Putamen (tissue), 1 donor: ENCODE measurements at regions not wholly inside any gene's neighbourhood (a gene's known extent, or its start where the extent isn't known, plus 50 kb on each side); places are given as distances from the start of the nearest gene placed in this dataset.
"Not testable (repeated sequence)": the region's sequence is repeated elsewhere in the genome, so short reads cannot be mapped to it uniquely, and the experiment has no call there.

Experiments
- DNase-seq: peaks from one replicate; pipeline ENCODE4 v3.0.0-alpha.2; 2016; ENCODE audit warnings: low spot score

DNA sequence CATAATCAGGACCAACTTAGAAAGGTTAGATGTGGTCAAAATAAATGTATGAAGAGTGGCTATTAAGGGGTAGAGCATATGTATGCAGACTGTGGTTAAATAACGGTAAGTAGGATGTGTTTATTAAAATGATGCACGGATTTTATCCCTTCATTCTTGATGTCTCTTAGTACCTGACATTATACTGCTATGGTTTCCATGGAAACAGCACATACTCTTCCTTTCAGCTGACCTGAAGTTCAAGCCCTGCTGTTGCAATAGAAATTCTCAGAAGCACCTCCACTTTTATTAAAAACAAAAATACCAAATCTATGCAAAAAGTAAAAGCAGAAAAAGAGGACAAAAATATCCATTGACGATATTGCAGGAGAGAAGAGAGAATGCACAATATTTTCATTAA, 381.4 kb downstream of the RWDD3 start:
- no peak for DNase-seq

DNA sequence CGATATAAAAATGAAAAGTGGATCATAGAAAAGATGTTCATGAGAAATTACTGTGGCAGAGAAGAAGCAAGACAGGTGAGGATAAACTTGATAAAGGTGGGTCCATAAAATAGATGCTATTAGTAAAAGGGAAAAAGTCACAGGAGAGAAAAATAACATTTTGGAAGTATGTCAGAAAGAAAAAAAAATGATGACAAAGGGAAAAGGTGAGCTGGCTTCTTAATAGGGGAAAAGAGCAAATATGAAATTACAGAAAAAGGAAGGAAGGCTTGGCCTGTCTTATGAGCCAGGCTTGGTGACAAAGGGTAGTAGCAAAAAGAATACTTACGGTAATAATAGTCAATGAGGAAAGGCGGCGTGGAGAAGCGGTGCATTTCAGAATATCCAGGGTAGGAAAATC, 386.1 kb downstream of the RWDD3 start:
- no peak for DNase-seq

DNA sequence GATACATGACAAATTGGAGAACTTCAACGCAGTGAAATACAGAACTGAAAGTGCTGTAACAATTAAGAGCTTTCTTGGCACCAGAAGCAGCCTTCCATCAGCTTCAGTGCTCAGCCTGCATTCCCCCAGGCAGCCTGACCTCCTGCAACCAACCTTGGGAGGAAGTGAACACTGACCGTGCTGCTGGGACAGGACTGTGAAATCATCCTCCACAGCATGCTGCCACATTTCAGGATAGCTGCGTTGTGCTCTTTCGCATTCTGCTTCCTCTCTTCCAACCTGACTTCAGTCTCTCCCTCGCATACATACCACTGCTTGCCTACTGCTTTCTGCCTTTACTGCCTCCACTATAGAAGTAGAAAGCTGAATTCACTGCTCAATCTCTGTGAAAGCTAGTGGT, 388.6 kb downstream of the RWDD3 start:
- no peak for DNase-seq

DNA sequence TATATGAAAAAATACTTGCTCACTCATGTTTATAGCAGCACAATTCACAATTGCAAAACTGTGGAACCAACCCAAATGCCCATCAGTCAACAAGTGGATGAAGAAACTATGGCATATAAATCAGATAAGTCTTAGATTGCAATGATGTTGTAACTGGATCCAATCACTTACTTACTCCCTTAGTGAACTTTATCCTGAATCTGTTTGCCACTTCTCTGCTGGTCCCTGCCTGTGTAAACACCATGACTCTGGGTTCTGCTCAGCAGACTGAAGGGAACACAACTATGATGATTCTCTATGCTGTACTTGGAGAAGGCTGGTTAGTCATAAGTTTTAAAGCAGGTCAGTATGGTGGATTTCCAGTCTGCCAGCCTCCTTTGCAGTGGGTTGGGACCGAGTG, 391.2 kb downstream of the RWDD3 start:
- no peak for DNase-seq

DNA sequence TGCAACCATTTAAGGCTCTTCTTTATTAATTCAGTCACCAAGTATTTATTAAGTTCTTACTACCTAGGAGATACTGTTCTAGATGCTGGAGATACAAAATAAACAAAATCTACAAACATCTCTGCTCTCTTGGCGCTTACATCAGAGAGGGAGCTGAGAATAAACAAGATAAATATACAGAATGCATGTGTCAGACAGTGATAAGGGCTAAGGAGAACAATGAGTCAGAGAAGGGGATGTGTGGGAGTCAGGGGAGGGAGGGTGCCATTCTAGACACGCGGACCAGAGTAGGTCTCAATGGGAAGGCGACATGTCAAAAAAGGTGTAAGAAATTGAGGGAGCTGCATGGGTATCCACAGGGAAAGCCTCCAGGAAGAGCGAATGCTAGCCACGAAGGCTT, 393.2 kb downstream of the RWDD3 start:
- DNase-seq: no peak

DNA sequence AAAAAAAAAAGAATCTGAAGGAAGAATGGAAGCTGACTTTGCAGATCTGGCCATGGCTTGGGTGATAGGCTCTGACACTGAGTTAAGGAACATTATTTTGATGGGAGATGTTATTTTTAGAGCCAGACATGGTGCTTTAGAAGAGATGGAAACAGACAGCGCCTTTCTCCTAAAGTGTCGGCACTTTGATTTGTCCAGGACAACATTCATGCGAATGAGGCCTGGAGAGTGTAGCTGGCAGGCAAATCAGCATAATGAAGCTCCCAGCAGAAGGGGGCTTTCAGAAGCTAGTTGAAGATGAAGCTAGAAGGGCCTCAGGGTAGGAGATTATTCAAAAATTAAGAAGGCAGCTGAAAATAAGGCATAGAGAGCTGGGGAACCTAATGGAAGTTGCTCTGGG, 397.7 kb downstream of the RWDD3 start:
- DNase-seq: no peak

DNA sequence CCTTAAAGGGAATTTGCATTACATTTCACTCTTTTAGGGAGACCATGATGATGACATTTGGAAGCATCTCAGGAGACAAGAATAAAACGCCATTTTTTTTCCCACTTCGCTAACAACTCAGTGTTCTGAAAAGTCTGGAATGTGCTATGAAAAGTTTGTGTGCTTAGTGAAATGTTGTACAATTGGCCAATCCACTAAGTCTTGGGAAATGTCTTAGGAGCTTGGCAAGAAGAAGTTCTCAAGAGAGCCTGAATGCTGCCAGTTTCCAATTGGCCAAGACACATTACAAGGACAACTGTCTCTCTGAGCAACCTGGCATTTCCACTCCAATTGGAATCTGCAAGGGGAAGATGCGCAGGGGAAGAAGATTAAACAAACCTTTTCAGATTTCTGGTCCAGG, 401.8 kb downstream of the RWDD3 start:
- DNase-seq: no peak

DNA sequence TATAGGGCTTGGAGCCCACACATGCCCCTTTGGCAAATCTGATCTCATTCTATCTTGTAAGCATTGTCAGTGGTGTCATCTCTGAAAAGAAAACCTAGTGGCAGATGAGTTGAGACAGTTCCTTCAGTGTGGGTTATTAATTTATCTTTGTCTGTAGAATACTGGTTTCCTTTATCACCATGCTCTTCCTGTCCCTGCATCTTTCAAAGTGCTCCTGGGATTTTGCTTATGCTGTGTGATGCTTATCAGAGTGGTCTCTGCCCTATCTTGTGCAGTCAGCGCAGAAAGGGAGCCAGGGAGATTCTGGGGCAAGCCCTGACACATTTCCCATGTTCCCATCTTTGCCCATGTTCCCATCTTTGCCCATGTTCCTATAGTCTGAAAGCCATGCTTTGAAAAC, 402.9 kb downstream of the RWDD3 start:
- no peak for DNase-seq

DNA sequence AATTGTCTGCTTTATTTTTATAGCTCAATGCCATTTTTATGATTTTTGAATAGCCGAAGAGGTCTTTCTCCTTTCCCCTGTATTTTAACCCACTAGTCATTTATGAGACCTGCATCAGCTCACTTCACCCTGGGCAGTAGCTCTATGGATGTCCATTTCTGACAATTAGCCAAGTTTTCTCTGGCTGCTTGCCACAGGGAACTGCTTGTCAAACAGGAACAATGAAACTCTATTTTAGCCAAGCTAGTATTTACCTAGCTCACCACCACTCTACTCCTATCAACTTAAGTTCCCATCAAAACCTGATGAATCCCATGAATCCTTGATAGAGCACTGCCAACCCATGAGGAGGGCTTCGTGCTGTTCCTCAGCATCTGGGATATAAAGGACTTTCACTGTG, 406.7 kb downstream of the RWDD3 start:
- peak; percentile 13 for DNase-seq

DNA sequence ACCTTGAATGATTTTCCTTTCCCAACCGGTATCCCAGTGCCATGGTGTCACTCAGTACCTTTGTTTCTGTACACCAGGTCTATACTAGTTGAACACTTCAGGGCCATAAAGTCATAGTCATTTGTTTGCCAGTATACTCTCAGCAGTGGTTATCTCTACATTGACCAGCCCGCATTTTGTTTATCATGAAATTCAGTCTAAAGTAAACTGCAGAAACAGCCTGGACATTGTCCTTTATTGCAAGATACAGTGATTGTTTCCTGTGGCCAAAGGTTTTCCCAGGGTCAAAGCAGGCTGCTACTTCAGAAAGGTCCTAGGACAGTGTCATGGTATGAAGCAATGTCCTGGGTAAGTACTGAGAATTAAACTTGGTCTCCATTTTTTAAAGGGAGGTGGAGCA, 407.4 kb downstream of the RWDD3 start:
- DNase-seq: no peak

DNA sequence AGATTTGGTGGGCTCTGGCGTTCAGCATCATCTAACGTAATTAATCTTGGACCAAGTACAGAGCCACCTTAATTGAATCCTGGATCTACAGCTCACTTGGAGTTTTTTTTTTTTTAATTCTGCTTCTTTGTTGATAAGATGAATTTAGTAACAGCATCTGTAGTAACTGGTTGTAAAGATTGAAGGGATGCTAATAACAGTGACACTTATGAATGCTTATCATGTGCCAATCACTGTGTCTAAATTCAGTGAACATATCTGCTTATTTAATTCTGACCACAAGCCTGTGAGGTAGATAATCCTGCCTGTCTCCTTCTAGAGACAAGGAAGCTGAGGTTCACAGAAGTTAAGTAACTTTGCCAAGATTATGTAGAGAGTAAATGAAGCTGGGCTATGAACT, 408.0 kb downstream of the RWDD3 start:
- no peak for DNase-seq

DNA sequence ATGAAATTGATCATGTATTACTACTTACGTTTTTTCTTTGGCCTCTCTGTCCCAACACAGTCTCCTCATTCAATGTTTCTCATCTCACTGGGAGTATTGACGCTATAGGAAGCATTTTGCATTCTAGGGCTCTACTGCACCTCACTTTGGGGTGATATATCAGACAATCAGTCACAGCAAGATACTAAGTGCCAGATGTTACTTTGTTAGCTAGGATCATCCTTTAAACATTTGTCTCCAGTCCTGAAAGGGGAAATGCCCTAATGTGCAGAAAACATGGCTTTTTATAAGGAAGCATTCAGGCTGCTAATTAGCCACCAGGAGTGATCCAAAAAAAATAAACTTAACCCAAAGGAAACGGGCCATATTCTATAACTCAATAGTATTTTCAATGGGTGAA, 409.1 kb downstream of the RWDD3 start:
- no peak for DNase-seq

DNA sequence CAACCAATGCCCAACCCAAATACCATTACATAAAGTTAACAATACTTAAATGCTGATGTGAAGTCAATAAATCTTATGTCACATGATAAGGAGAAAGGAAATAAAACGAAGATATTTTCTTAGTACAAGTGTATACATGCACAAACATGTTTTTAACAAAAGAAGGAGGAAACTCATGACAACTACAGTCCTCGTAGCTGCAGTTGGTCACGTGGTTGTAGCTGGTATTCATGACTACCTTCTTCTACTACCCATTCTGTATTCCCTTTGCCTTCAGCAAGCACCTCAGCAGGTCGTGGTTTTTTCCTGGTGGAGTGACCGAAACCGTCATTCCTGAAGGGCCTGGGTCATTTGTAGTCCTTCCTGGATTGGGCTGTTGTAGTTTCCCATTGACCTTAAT, 411.1 kb downstream of the RWDD3 start:
- DNase-seq: not testable (repeated sequence)

DNA sequence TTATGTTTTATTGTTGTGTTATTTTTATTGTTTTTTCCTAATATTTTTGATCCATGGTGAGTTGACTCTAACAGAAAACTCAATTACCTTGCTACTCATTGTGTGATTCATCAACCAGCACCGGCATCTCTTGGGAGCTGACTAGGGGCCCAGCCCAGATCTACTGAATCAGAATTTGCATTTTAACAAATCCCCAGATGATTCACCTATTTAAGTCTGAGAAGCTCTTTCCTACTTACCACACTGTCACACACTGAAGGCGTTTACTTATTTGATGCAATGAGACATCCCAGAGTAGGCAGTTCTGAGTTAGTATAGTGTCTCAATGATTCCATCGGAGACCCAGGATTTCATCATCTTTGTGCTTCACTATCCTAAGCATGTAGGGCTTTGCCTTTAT, 416.6 kb downstream of the RWDD3 start:
- peak; percentile 75 for DNase-seq

DNA sequence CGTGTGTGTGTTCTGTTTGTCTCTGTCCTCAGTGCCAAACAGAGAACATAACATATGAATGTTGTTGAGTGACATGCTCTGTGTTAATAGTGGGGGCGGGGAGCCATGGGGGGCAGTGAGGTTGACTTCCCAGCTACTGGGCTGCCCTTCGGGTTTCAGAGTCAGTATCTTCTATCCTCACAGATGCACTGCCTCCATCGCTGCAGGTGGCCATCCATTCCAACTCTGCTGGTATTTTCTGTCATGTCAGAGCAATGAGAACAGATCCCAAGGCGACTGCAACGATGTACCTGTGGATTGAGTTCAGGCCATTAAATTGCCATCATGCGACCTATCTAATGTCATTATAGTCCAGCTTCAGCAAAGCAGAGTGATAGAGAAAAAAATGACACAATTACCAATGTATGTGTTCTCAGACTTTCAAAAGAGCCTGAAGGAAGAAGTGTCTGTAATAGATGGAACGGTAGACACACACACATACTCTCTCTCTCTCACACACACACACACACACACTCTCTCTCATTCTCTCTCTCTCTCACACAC, 418.5 kb downstream of the RWDD3 start:
- no peak for DNase-seq

DNA sequence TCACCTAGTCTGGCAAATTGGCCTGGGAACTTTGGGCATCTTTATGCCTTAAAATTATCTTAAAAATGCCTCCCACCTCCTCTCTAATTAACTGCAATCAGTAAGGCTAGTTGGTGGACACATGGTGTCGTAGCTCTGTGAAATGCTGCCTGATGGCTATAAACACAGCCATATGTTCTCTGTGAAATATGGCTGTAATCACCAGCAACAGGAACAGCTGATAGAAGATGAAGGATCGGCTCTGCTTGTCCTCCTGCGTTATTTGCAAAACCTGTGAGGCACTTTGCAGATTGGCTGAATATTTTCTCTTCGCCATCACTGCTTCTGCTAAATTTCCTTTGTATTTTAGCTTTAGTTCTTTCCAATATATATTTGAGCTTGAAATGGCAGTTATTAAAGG, 419.6 kb downstream of the RWDD3 start:
- DNase-seq: no peak

DNA sequence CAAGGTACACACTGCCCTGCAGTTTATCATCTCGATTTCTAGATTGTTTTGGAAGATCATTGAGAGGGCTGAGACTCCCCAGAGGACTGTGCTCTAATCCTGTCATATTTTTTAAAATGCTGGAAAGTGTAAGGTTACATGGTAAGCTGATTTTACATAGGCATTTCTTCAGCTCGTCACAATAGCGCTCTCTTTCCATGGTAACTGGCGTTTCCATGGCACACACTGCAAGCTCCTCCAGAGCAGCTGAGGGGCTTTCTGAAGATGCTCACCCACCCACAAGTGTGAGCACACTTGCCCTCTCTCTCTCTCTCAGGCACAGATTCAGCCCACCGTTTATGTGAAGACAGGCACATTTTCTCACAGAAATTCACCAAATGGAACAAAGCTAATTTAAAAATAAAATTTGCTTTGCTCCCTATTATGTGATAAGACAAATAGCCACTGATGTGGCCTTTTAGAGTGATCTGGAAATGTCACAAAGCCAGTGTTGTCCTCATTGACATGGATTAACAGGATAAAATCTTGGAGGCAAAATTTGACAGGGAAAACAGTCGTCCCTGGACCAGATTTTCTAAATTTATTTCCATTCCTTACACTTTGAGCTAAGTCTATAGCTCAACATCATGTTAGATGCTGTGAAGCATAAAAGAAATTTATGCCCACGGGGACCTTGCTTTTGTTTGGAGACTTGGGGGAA, 421.5 kb downstream of the RWDD3 start:
- DNase-seq: no peak

DNA sequence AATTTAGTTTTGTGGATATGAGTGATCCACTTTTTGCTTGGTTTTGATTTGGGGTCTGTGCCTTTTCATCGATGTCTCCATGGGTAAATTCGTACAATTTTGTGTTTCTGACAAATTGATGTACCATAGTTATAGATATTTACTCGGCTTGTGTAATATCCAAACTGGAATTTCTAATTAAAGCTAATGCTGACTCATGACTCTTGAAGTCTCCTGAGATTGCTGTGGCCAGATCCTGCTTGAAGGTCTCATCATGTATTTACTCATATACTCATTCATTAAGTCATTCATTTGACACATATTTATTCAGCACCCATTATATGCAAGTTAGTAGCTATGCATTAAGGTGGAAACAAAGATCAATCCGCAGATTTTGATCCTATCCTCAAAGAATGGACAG, 423.2 kb downstream of the RWDD3 start:
- DNase-seq: no peak

DNA sequence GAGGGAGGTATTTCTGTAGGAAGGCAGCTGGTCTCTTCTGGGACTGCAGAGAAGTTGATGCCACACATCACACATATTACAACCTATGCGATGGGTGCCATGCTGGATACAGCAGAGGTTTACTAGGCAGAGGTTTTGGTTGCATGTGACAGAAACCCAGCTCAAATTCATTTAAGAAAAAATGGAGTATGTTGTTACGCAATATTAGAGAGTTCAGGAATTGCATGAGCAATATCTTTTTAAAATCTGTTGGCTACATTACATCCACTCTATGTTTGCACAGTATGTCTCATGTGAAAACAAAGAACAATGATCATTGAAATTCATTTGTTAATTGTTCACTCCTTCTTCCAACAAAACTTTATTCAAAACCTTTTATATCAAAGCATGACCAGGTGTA, 425.2 kb downstream of the RWDD3 start:
- DNase-seq: no peak

DNA sequence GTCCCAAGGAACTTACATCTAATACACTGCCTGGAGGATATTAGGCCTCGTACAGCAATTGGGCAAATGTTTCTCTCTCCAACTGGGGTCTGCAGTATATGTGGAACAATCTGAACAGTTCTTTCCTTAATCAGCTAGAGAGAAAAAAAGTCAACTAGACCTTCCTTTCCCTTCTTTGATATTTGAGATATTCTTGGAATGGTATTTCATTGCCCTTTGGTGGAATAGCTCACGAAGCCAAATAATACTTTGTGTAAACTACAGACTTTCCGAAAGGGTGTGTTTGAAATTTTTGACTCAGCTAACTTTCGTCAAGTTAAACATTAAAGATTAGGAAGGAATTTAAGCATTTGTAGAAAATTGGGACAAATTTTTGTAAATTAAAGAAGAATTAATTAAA, 425.6 kb downstream of the RWDD3 start:
- no peak for DNase-seq

DNA sequence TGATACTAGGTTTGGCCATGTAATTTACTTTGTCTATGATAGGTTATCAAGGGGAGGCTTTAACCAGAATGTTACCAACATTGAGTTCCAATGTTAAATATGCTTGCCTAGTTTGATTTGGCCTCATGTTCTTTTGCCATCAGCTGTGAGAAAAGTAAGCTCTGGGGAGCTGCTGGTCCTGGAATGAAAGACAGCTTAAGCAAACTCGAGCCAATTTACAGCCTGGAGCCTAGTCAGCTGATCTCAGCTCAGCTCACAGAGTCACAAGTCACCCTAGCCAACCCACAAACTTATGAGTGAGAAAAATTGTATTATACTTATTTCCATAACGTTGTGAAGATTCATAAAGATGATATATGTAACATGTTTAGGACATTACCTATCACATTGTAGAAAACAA, 426.7 kb downstream of the RWDD3 start:
- no peak for DNase-seq

DNA sequence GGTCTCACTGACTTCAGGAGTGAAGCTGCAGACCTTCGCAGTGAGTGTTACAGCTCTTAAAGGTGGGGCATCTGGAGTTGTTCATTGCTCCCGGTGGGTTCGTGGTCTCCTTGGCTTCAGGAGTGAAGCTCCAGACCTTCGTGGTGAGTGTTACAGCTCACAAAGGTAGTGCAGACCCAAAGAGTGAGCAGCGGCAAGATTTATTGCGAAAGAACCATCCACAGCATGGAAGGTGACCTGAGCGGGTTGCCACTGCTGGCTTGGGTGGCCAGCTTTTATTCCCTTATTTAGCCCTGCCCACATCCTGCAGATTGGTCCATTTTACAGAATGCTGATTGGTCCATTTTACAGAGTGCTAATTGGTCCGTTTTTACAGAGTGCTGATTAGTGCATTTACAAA, 429.5 kb downstream of the RWDD3 start:
- DNase-seq: not testable (repeated sequence)

DNA sequence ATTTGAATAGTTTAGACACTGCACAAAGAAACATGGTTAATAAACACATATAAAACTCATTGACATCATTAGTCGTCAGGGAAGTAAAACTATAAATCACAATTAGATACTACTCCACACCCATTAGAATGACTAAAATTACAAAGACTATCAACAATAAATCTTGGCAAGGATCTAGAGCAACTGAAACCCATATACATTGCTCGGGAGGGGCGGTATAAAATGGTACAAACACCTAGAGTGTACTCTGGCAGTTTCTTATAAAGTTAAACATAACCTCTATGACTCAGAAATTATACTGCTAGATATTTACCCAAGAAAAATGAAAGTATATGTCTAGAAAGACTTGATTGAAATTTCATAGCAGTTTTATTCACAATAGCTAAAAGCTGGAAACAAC, 434.2 kb downstream of the RWDD3 start:
- DNase-seq: no peak

DNA sequence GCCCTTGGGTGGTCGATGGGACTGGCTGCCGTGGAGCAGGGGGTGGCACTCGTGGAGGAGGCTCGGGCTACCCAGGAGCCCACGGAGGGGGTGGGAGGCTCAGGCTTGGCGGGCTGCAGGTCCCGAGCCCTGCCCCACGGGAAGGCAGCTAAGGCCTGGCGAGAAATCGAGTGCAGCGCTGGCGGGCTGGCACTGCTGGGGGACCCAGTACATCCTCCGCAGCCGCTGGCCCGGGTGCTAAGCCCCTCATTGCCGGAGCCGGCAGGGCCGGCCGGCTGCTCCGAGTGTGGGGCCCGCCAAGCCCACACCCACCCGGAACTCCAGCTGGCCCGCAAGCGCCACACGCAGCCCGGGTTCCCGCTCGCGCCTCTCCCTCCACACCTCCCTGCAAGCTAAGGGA, 435.6 kb downstream of the RWDD3 start:
- not testable (repeated sequence) for DNase-seq
